A673 (cell line): ENCODE measurements at regions not wholly inside any gene's neighbourhood (a gene's known extent, or its start where the extent isn't known, plus 50 kb on each side); places are given as distances from the start of the nearest gene placed in this dataset.

Experiments used
- BruUV-seq: library from RNA; stranded (reverse); fragments of 400-500 nt; replicated peaks from 2 replicates; lab custom pipeline; 2021; lab: Mats Ljungman, UMichigan
- CTCF ChIA-PET: fragments of 300-600 bp; sonication (Branson Sonifier 250); formaldehyde crosslinking; loops from one replicate; lab custom pipeline; 2022; ENCODE audit warnings: antibody characterized with exemption; lab: Charles Lee
- POLR2A ChIA-PET: fragments of 300-600 bp; sonication (Branson Sonifier 250); formaldehyde crosslinking; loops from one replicate; lab custom pipeline; 2022; ENCODE audit warnings: antibody characterized with exemption; ENCODE audit not compliant: low non-redundant PET; lab: Charles Lee
- DNase-seq: peaks from one replicate; pipeline ENCODE4 v3.0.0-alpha.2; 2015; ENCODE audit warnings: low spot score
- H3K27ac ChIP-seq: fragments of 200-600 bp; sonication (generic); 2 replicates; pipeline ENCODE4 v1.5.1; 2016; ENCODE audit warnings: mixed run types, low read depth, mild to moderate bottlenecking, mixed read lengths, antibody characterized with exemption, low read length; ENCODE audit not compliant: poor library complexity, severe bottlenecking
- H3K27me3 ChIP-seq: fragments of 200-600 bp; sonication (generic); replicated peaks from 2 replicates; pipeline ENCODE4 v1.6.1; 2017; ENCODE audit warnings: mixed run types, low read depth, mild to moderate bottlenecking, mixed read lengths, antibody characterized with exemption, low read length; ENCODE audit not compliant: insufficient read depth, poor library complexity
- H3K36me3 ChIP-seq: fragments of 200-600 bp; sonication (generic); 2 replicates; pipeline ENCODE4 v1.6.1; 2016; ENCODE audit warnings: mixed run types, mild to moderate bottlenecking, mixed read lengths, antibody characterized with exemption, low read length; ENCODE audit not compliant: insufficient read depth, poor library complexity, severe bottlenecking
- H3K4me1 ChIP-seq: fragments of 200-600 bp; sonication (generic); 2 replicates; pipeline ENCODE4 v1.6.1; 2017; ENCODE audit warnings: mixed run types, mild to moderate bottlenecking, mixed read lengths, antibody characterized with exemption, low read length; ENCODE audit not compliant: insufficient read depth, poor library complexity, severe bottlenecking
- H3K4me3 ChIP-seq: fragments of 200-600 bp; sonication (generic); 2 replicates; pipeline ENCODE4 v1.5.1; 2016; ENCODE audit warnings: low read depth, mixed run types, mild to moderate bottlenecking, mixed read lengths, low read length; ENCODE audit not compliant: poor library complexity, severe bottlenecking
- H3K9me3 ChIP-seq: fragments of 200-600 bp; sonication (generic); 2 replicates; pipeline ENCODE4 v1.6.1; 2016; ENCODE audit warnings: mixed run types, low read depth, mild to moderate bottlenecking, mixed read lengths, antibody characterized with exemption, low read length; ENCODE audit not compliant: poor library complexity, severe bottlenecking
- EZH2 ChIP-seq: fragments of 200-600 bp; sonication (generic); IDR thresholded peaks from 2 replicates; pipeline ENCODE4 v1.6.1; 2017; ENCODE audit warnings: borderline replicate concordance, low read depth, mild to moderate bottlenecking, mixed read lengths, antibody characterized with exemption, low read length; ENCODE audit not compliant: poor library complexity, severe bottlenecking
- intact Hi-C: fragments of 100-400 bp; cut with micrococcal nuclease; formaldehyde crosslinking; loops from one replicate; pipeline ENCODE4 v1.10.0; 2022; ENCODE audit not compliant: unreplicated experiment
- TF ChIP-seq, protein P1 (sequence below): fragments of 300-800, 200-600 bp; sonication (generic); conservative IDR thresholded peaks from 2 replicates; pipeline ENCODE4 v1.5.1; 2017; ENCODE audit warnings: low read depth, mild to moderate bottlenecking, antibody characterized with exemption, low read length, moderate library complexity, mixed read lengths

GRCh38 chrX:9273744-9274143 lies 191.1 kb upstream of the TBL1X start:
- H3K27me3 ChIP-seq = no peaks in the 10 kb centered on the region
- H3K9me3 ChIP-seq = peaks cover 3% of the 10 kb centered on the region
- TF ChIP-seq, protein P1, sequence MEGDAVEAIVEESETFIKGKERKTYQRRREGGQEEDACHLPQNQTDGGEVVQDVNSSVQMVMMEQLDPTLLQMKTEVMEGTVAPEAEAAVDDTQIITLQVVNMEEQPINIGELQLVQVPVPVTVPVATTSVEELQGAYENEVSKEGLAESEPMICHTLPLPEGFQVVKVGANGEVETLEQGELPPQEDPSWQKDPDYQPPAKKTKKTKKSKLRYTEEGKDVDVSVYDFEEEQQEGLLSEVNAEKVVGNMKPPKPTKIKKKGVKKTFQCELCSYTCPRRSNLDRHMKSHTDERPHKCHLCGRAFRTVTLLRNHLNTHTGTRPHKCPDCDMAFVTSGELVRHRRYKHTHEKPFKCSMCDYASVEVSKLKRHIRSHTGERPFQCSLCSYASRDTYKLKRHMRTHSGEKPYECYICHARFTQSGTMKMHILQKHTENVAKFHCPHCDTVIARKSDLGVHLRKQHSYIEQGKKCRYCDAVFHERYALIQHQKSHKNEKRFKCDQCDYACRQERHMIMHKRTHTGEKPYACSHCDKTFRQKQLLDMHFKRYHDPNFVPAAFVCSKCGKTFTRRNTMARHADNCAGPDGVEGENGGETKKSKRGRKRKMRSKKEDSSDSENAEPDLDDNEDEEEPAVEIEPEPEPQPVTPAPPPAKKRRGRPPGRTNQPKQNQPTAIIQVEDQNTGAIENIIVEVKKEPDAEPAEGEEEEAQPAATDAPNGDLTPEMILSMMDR = no peak
- no peak for TF ChIP-seq EZH2
- no peak for DNase-seq
- no peaks in the 10 kb centered on the region for H3K4me1 ChIP-seq
- no peak overlapping the region for H3K4me3 ChIP-seq
- no TSS peak for BruUV-seq
- H3K36me3 ChIP-seq = no peaks in the 10 kb centered on the region
- intact Hi-C loops = no loop called here
- no peak overlapping the region for H3K27ac ChIP-seq
- ChIA-PET POLR2A (no interaction called here), CTCF (no interaction called here)

GRCh38 chrX:9278475-9279233 lies 186.2 kb upstream of the TBL1X start:
- BruUV-seq = no TSS peak
- intact Hi-C loops = no loop called here
- no peak overlapping the region for H3K27ac ChIP-seq
- ChIA-PET POLR2A (interaction anchor here (0.7 kb wide), 1 partner anchor 583 kb away, joined by 5 read pairs; no protein-coding TSS in a partner anchor), CTCF (no interaction called here)
- TF ChIP-seq, protein P1 = no peak
- TF ChIP-seq EZH2 = no peak
- no peaks in the 10 kb centered on the region for H3K4me1 ChIP-seq
- no peak overlapping the region for H3K4me3 ChIP-seq
- H3K9me3 ChIP-seq = no peaks in the 10 kb centered on the region
- DNase-seq = no peak
- H3K27me3 ChIP-seq = no peaks in the 10 kb centered on the region
- no peaks in the 10 kb centered on the region for H3K36me3 ChIP-seq

DNA sequence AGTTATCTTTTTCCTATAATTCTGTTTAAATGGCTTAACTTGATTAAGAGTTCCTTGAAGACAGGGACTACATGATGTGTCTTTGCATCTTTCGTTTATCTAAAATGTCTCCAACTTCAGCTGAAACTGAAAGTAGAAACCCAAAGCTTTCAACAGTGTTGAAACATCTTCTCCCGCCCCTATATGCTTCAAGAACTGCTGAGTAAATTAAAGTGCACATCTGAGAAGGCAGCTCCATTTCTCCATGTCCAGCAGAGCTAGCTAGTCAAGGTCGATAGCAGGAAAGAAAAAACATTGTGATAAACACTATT lies 185.7 kb upstream of the TBL1X start:
- CTCF ChIA-PET = no interaction called here
- no peak overlapping the region for H3K4me3 ChIP-seq
- POLR2A ChIA-PET = no interaction called here
- DNase-seq = no peak
- H3K36me3 ChIP-seq = no peaks in the 10 kb centered on the region
- no peaks in the 10 kb centered on the region for H3K27me3 ChIP-seq
- no peak overlapping the region for H3K27ac ChIP-seq
- intact Hi-C loops = no loop called here
- no peak for TF ChIP-seq EZH2
- no peaks in the 10 kb centered on the region for H3K4me1 ChIP-seq
- H3K9me3 ChIP-seq = no peaks in the 10 kb centered on the region
- BruUV-seq = no TSS peak

DNA sequence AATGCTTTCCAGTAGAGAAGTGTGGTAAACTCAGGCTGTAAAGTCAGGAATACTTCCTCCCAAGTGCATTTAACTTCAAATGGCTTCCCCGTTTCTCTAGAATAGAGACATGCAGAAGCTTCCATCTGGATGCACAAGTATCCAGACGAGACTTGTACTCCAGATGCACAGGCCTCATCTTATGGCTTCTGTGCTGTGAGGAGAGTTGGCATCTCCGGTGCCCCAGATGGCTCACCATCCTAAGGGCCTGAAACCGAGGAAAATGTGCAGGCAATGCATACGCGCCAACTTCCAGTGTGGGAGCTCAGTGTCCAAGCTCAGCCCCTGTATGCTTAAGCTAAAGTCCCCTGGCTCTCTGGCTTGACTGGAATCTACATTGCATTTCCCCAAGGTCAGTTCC lies 184.0 kb upstream of the TBL1X start:
- TF ChIP-seq, protein P1 = no peak
- TF ChIP-seq EZH2 = no peak
- ChIA-PET CTCF (no interaction called here), POLR2A (no interaction called here)
- no TSS peak for BruUV-seq
- no peak for DNase-seq
- no peaks in the 10 kb centered on the region for H3K9me3 ChIP-seq
- H3K27me3 ChIP-seq = no peaks in the 10 kb centered on the region
- no peaks in the 10 kb centered on the region for H3K4me1 ChIP-seq
- no peaks in the 10 kb centered on the region for H3K36me3 ChIP-seq
- intact Hi-C loops = no loop called here
- H3K4me3 ChIP-seq = no peak overlapping the region
- no peak overlapping the region for H3K27ac ChIP-seq
